ENCODE measurements at regions not wholly inside any gene's neighbourhood (a gene's known extent, or its start where the extent isn't known, plus 50 kb on each side); places are given as distances from the start of the nearest gene placed in this dataset.

DNA sequence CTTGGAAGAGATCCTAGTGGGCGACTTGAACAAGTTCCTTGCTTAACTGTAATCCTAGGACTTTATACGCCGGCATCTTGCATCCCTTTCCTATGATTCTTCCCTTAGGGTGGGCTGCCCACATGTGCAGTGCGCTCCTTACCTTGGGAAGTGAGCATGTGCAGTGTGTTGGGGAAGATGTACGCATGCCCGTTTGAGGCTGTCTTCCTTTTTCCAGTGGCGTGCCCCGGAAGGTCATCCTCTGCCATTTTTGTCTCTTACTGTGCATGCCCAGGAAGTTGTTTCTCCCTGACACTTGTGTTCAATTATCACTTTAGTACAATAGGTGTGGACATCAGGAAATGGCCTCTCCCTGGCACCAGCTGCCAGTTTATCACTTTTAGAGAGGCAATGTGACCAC lies 936.5 kb downstream of the TBC1D22A start:
- ChIA-PET CTCF (no interaction called here), POLR2A (ENCODE audit: unreplicated experiment) (no interaction called here)
- intact Hi-C loops (cut with micrococcal nuclease), result no loop called here
- Histone ChIP-seq H3K27me3 (ENCODE audit: low read length) (no peaks in the 10 kb centered on the region), H3K9me2 (replicated peaks; ENCODE audit: low read length) (no peaks in the 10 kb centered on the region), H3F3A (ENCODE audit: low read length, unreplicated experiment) (no peaks in the 10 kb centered on the region), H2AFZ (ENCODE audit: low read length) (no peak overlapping the region), H3K9ac (ENCODE audit: low read length) (no peak overlapping the region), H3K4me3 (ENCODE audit: low read length) (no peak overlapping the region), H3K36me3 (ENCODE audit: low read depth, low read length) (no peaks in the 10 kb centered on the region), H4K20me1 (ENCODE audit: low read length) (no peaks in the 10 kb centered on the region), H3K79me2 (ENCODE audit: low read length) (no peaks in the 10 kb centered on the region), H3K4me1 (ENCODE audit: insufficient read depth, low read length) (no peaks in the 10 kb centered on the region), H3K27ac (ENCODE audit: low read length) (no peak overlapping the region), H3K9me3 (ENCODE audit: low read length) (no peaks in the 10 kb centered on the region), H3K4me2 (ENCODE audit: low read length) (no peak overlapping the region)
- DNase-seq, result no peak
- no peak for ATAC-seq
- BruUV-seq (replicated peaks), result no TSS peak
- no peak for TF ChIP-seq EZH2 (IDR thresholded peaks at IDR 0.05; ENCODE audit: low read length, unreplicated experiment)
- no peak for TF ChIP-seq EZH2phosphoT487 (IDR thresholded peaks at IDR 0.05; ENCODE audit: borderline replicate concordance, low read length)
- TF ChIP-seq CTCF (conservative IDR thresholded peaks at IDR 0.05; ENCODE audit: low read depth, low read length), result no peak

DNA sequence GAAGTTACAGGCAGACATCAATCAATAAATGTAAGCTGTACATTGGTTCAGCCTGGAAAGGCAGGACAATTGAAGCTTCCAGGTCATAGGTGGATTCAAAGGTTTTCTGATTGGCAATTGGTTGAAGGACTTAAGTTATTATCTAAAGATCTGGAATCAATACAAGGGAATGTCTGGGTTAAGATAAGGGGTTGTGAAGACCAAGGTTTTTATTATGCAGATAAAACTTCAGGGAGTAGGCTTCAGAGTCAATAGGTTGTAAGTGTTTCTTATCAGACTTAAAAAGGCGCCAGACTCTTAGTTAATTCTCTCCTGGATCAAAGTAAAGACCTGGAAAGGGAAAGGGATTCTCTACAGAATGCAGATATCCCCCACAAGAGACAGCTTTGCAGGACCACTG lies 935.4 kb downstream of the TBC1D22A start:
- CTCF ChIA-PET, result no interaction called here
- intact Hi-C loops (cut with micrococcal nuclease), result no loop called here
- H3K9me3 ChIP-seq (ENCODE audit: low read length), result no peaks in the 10 kb centered on the region
- no peak overlapping the region for H3K27ac ChIP-seq (ENCODE audit: low read length)
- no peaks in the 10 kb centered on the region for H3K27me3 ChIP-seq (ENCODE audit: low read length)
- H3K9ac ChIP-seq (ENCODE audit: low read length), result no peak overlapping the region
- H3K9me2 ChIP-seq (replicated peaks; ENCODE audit: low read length), result no peaks in the 10 kb centered on the region
- BruUV-seq (replicated peaks), result no TSS peak
- H3K36me3 ChIP-seq (ENCODE audit: low read depth, low read length), result no peaks in the 10 kb centered on the region
- H3K4me1 ChIP-seq (ENCODE audit: insufficient read depth, low read length), result no peaks in the 10 kb centered on the region
- no peak overlapping the region for H2AFZ ChIP-seq (ENCODE audit: low read length)
- no peak overlapping the region for H3K4me3 ChIP-seq (ENCODE audit: low read length)
- H3K79me2 ChIP-seq (ENCODE audit: low read length), result no peaks in the 10 kb centered on the region
- no peak overlapping the region for H3K4me2 ChIP-seq (ENCODE audit: low read length)
- ATAC-seq, result no peak
- DNase-seq, result no peak
- POLR2A ChIA-PET (ENCODE audit: unreplicated experiment), result no interaction called here
- no peaks in the 10 kb centered on the region for H4K20me1 ChIP-seq (ENCODE audit: low read length)
- TF ChIP-seq CTCF (conservative IDR thresholded peaks at IDR 0.05; ENCODE audit: low read depth, low read length) (no peak), EZH2phosphoT487 (IDR thresholded peaks at IDR 0.05; ENCODE audit: borderline replicate concordance, low read length) (no peak), EZH2 (IDR thresholded peaks at IDR 0.05; ENCODE audit: low read length, unreplicated experiment) (no peak)
- H3F3A ChIP-seq (ENCODE audit: low read length, unreplicated experiment), result no peaks in the 10 kb centered on the region

GRCh38 chr22:47696776-47697175 lies 934.3 kb downstream of the TBC1D22A start:
- H3K4me1 ChIP-seq (ENCODE audit: insufficient read depth, low read length), result no peaks in the 10 kb centered on the region
- H3K9me2 ChIP-seq (replicated peaks; ENCODE audit: low read length), result no peaks in the 10 kb centered on the region
- no peak for ATAC-seq
- H3K4me3 ChIP-seq (ENCODE audit: low read length), result no peak overlapping the region
- H3K27me3 ChIP-seq (ENCODE audit: low read length), result no peaks in the 10 kb centered on the region
- H3K4me2 ChIP-seq (ENCODE audit: low read length), result no peak overlapping the region
- no peaks in the 10 kb centered on the region for H3K36me3 ChIP-seq (ENCODE audit: low read depth, low read length)
- no peak overlapping the region for H3K27ac ChIP-seq (ENCODE audit: low read length)
- no peaks in the 10 kb centered on the region for H4K20me1 ChIP-seq (ENCODE audit: low read length)
- no peak for TF ChIP-seq CTCF (conservative IDR thresholded peaks at IDR 0.05; ENCODE audit: low read depth, low read length)
- TF ChIP-seq EZH2phosphoT487 (IDR thresholded peaks at IDR 0.05; ENCODE audit: borderline replicate concordance, low read length), result no peak
- TF ChIP-seq EZH2 (IDR thresholded peaks at IDR 0.05; ENCODE audit: low read length, unreplicated experiment), result no peak
- CTCF ChIA-PET, result no interaction called here
- H3K9me3 ChIP-seq (ENCODE audit: low read length), result no peaks in the 10 kb centered on the region
- H2AFZ ChIP-seq (ENCODE audit: low read length), result no peak overlapping the region
- H3K9ac ChIP-seq (ENCODE audit: low read length), result no peak overlapping the region
- BruUV-seq (replicated peaks), result no TSS peak
- H3F3A ChIP-seq (ENCODE audit: low read length, unreplicated experiment), result no peaks in the 10 kb centered on the region
- POLR2A ChIA-PET (ENCODE audit: unreplicated experiment), result no interaction called here
- H3K79me2 ChIP-seq (ENCODE audit: low read length), result no peaks in the 10 kb centered on the region
- intact Hi-C loops (cut with micrococcal nuclease), result no loop called here
- DNase-seq, result no peak

Data from PC-3 (cell line).